ENCODE measurements at regions not wholly inside any gene's neighbourhood (a gene's known extent, or its start where the extent isn't known, plus 50 kb on each side); places are given as distances from the start of the nearest gene placed in this dataset.
A peak's percentile ranks its signal among the peaks of the same experiment; 100 is the strongest.

DNA sequence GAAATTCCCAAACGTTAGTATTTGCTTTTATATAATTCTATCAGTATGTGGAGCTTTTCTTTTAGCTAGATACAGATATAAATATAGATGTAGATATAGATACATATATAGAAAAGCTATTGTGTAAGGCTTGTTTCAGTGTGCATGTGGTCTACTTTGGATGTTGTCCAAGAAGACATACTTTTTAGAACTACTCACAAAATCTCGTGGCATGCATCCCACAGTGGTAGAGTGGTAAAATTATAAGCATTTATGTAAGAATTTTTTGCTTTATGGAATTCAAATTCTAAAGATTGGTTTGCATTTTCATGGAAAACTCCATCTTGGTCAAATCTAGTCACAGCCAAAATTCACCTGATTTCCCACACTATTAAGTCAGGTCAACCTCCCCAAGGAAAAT lies 880.4 kb downstream of the EFNB2 start:
- no peak overlapping the region for H3K4me3 ChIP-seq (replicated peaks in 1 of 2; ENCODE audit: low read depth in 2 of 2, low read length in 2 of 2)
- TF ChIP-seq, protein P1, sequence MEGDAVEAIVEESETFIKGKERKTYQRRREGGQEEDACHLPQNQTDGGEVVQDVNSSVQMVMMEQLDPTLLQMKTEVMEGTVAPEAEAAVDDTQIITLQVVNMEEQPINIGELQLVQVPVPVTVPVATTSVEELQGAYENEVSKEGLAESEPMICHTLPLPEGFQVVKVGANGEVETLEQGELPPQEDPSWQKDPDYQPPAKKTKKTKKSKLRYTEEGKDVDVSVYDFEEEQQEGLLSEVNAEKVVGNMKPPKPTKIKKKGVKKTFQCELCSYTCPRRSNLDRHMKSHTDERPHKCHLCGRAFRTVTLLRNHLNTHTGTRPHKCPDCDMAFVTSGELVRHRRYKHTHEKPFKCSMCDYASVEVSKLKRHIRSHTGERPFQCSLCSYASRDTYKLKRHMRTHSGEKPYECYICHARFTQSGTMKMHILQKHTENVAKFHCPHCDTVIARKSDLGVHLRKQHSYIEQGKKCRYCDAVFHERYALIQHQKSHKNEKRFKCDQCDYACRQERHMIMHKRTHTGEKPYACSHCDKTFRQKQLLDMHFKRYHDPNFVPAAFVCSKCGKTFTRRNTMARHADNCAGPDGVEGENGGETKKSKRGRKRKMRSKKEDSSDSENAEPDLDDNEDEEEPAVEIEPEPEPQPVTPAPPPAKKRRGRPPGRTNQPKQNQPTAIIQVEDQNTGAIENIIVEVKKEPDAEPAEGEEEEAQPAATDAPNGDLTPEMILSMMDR (IDR thresholded peaks at IDR 0.05; ENCODE audit: low read depth, low read length), result no peak
- peak; percentile 56 to 73 for DNase-seq (ENCODE audit: low read depth in 2 of 2)

DNA sequence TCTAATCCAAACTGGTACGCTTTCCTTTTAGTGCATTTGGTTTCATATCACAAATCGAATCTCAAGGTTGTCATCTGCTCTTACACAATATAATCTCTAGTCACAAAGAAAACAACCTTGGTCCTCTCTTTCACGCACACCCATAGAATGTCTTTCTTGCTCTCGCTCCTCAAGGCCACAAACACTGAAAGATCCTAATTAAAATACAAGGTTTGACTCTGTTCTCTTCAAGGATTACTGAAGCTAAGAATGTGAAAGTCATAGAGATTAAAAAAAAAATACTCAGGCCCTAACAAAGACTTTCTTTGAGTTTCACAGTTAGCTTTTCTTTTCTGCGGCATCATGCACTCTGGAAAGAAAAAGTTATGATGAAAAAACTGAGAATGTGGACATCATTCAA lies 891.5 kb downstream of the EFNB2 start:
- no peak overlapping the region for H3K4me3 ChIP-seq (replicated peaks in 1 of 2; ENCODE audit: low read depth in 2 of 2, low read length in 2 of 2)
- TF ChIP-seq, protein P1 (IDR thresholded peaks at IDR 0.05; ENCODE audit: low read depth, low read length), result no peak
- DNase-seq (ENCODE audit: low read depth in 2 of 2), result no peak

DNA sequence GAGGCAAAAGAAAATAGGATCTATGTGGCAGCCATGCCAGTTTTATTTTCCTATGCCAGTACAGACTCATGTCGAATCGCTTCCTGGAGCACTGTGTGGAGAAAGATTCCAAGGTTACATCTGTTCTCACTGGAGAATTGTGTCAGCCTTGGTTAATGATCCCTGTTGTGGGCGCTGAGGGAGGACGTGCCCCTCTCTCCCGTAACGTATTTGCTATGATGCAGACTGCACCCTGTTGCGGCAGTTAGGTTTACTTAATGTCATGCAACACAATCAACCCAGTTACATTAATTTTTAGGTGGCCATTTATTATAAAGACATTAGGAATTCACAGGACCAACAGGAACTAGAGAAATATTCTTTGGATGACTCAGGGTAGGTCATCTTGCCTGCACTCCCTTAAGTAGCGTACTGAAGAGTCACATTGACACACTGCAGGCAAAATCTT lies 892.9 kb downstream of the EFNB2 start:
- no peak overlapping the region for H3K4me3 ChIP-seq (replicated peaks in 1 of 2; ENCODE audit: low read depth in 2 of 2, low read length in 2 of 2)
- peak in 1 of 2 donors; percentile 23 for DNase-seq (ENCODE audit: low read depth in 2 of 2)
- TF ChIP-seq, protein P1 (IDR thresholded peaks at IDR 0.05; ENCODE audit: low read depth, low read length), result no peak

DNA sequence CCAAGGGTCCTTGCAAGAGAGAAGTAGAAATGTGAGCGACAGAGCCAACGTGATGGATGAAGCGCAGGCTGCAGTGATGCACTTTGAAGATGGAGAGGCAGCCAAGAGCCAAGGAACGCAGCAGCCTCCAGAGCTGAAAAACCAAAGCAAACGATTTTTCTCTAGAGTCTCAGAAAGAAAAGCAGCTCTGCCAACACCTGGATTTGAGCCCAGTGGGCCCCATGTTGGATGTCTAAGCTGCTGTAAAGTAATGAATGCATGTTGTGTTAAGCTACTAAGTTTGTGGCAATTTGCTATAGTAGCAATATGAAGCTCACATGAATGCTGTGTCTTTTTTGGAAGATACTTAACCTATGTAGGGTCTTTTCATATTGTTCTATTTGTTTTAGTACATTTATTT lies 894.3 kb downstream of the EFNB2 start:
- no peak overlapping the region for H3K4me3 ChIP-seq (replicated peaks in 1 of 2; ENCODE audit: low read depth in 2 of 2, low read length in 2 of 2)
- TF ChIP-seq, protein P1 (IDR thresholded peaks at IDR 0.05; ENCODE audit: low read depth, low read length), result no peak
- no peak for DNase-seq (ENCODE audit: low read depth in 2 of 2)

DNA sequence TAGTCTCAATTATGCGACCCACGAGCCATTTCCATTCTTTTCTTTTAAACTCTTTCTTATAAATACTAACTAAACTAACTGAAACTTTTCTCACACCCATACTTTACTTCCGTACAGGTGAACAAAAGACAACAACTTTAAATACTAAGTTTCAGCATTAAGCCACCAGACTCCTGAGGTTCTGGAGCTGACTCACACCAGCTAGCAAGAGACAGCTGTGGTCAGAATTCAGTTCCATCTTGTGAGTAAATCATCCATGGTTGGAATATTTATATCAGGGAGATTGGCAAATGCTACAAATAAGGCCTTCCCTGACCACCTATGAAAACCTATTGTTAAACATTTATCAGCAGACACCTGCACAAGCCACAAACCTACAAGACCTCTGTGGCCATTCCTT lies 897.0 kb downstream of the EFNB2 start:
- TF ChIP-seq, protein P1 (IDR thresholded peaks at IDR 0.05; ENCODE audit: low read depth, low read length), result no peak
- DNase-seq (ENCODE audit: low read depth in 2 of 2), result no peak
- H3K4me3 ChIP-seq (replicated peaks in 1 of 2; ENCODE audit: low read depth in 2 of 2, low read length in 2 of 2), result no peak overlapping the region

DNA sequence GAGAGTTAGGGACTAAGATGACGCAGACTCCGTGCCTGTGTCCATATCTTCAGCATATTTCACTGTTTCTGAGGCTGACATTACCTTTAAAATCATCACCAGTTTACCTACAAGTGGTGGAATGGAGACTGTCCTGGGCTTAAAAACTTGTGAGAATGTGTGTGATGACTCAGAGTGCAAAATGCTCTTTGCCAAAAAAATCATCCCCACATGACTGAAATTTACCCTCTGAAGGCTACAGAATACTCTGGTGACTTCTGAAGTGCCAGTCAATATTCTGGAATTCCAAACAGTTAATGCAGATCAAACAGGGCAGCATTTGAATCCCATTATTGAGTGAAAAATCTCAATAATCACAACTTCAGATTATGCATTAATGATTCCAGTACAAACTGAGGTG lies 901.4 kb downstream of the EFNB2 start:
- TF ChIP-seq, protein P1 (IDR thresholded peaks at IDR 0.05; ENCODE audit: low read depth, low read length), result no peak
- H3K4me3 ChIP-seq (replicated peaks in 1 of 2; ENCODE audit: low read depth in 2 of 2, low read length in 2 of 2), result no peak overlapping the region
- no peak for DNase-seq (ENCODE audit: low read depth in 2 of 2)

DNA sequence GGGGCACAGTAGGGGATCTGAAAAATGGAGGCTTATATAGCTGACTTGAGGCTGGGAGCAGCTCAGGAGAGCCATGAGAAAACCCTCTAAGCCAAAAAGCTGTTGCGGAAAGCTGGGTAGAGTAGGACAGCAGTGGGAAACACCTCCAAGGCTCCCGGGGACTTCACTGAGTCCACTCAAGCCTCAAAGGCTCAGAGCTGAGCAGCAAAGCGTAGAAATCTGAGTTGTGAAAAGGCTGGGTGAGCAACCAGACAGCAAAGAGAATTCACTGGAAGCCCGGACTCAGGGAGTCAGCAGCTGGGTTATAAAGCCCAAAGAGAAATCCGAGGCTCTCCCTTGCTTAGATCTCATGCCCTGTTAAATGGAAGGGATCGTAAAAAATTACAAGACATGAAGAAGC lies 905.0 kb downstream of the EFNB2 start:
- H3K4me3 ChIP-seq (replicated peaks in 1 of 2; ENCODE audit: low read depth in 2 of 2, low read length in 2 of 2), result no peak overlapping the region
- TF ChIP-seq, protein P1 (IDR thresholded peaks at IDR 0.05; ENCODE audit: low read depth, low read length), result no peak

More for the DNA sequence above, 905.0 kb downstream of the EFNB2 start:
- DNase-seq (ENCODE audit: low read depth in 2 of 2), result no peak
